ENCODE measurements at regions not wholly inside any gene's neighbourhood (a gene's known extent, or its start where the extent isn't known, plus 50 kb on each side); places are given as distances from the start of the nearest gene placed in this dataset.

DNA sequence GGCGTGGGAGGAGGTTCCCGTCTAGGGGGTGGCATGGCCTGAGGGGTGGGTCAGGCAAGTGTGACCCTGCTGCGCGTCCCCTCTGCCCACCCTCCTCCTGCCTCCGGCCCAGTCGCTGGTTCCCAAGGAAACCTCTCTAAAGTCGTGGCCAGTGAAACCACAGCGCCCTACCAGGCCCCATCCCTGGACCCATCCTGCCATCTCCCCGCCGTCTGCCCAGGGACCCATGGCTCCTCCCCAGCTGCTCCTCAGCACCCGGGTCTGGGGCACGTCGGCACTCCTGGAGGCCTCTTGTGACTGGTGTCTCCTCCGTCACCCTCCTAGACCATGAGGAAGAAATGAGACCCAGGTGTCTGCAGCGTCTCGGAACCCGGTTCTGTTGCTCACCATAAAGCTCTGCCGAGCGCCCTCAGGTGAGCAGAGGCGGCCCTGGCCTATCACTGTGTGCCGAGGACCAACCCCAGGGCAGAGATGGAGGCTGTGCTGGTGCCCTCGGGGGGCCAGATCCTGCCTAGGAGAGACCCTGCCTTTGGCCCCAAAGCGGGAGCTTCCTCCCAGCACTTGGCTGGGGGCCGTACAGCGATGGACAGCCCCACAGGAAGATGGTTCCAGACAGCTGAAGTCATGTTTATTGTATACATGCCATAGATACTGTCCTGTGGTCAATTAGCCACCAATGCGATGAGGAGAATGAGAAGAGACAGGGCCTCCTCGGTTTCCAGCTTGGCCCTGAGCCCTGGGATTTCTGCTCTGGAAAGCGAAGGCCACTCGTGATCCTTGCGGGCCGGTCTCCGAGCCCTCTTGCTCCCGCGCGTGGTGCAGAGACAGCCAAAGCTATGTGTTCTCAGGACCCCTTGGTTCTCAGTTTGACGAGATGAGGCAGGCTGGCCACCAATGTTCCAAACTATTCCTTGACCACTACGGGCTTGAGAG is 222.5 kb upstream of the RTL1 start:
- in situ Hi-C loops (cut with HindIII; ENCODE audit: low pct_ligation_motif_present, low sequenced_read_pairs): no loop called here
- H3K36me3 ChIP-seq (replicated peaks): no peaks in the 10 kb centered on the region
- TF ChIP-seq, protein P1, sequence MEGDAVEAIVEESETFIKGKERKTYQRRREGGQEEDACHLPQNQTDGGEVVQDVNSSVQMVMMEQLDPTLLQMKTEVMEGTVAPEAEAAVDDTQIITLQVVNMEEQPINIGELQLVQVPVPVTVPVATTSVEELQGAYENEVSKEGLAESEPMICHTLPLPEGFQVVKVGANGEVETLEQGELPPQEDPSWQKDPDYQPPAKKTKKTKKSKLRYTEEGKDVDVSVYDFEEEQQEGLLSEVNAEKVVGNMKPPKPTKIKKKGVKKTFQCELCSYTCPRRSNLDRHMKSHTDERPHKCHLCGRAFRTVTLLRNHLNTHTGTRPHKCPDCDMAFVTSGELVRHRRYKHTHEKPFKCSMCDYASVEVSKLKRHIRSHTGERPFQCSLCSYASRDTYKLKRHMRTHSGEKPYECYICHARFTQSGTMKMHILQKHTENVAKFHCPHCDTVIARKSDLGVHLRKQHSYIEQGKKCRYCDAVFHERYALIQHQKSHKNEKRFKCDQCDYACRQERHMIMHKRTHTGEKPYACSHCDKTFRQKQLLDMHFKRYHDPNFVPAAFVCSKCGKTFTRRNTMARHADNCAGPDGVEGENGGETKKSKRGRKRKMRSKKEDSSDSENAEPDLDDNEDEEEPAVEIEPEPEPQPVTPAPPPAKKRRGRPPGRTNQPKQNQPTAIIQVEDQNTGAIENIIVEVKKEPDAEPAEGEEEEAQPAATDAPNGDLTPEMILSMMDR (IDR thresholded peaks at IDR 0.05; ENCODE audit: low read depth, low read length, missing control alignments): no peak
- no peak overlapping the region for H3K27ac ChIP-seq
- no peaks in the 10 kb centered on the region for H3K27me3 ChIP-seq (replicated peaks)
- DNase-seq: no peak
- no peak overlapping the region for H3K4me3 ChIP-seq (ENCODE audit: low read depth, low read length)

DNA sequence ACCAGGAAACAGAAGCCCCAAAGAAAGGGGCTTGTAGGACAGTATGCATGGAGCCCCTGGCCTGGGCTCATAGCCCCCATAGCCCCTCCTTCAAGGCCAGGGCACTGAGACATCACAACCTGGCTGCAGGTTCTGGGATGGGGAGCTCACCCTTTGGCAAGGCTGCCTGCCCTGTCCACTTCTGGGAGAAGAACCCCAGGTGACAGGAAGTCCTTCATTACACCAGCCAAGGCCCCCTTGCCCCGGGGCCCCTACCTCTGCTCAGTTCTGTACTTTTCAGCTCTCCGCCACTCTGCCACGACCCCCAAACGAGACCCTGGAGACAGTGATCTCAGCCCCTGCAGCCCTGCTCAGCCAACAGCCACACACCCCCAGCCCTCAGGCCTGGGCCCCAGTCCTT is 223.2 kb upstream of the RTL1 start:
- in situ Hi-C loops (cut with HindIII; ENCODE audit: low pct_ligation_motif_present, low sequenced_read_pairs): no loop called here
- TF ChIP-seq, protein P1 (IDR thresholded peaks at IDR 0.05; ENCODE audit: low read depth, low read length, missing control alignments): no peak
- no peak overlapping the region for H3K4me3 ChIP-seq (ENCODE audit: low read depth, low read length)
- no peaks in the 10 kb centered on the region for H3K27me3 ChIP-seq (replicated peaks)
- no peak for DNase-seq
- no peaks in the 10 kb centered on the region for H3K36me3 ChIP-seq (replicated peaks)
- H3K27ac ChIP-seq: no peak overlapping the region

DNA sequence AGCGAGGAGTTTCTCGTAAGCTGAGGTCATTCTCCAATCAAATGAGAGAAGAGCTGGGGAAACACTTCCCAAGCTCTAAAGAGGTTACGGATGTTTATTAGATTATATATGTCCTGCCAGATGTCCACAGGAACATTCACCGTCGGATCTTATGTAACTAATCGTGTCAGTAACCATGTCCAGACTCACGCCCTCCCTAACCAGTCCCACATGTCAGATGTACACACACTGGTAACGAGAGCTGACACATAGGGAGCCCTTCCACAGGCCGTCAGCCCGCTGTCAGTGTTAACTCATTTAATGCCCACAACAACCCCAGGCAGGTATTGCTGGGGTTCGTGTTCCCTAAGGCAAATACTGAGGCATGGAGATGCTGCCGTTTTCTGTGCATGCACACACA is 223.7 kb upstream of the RTL1 start:
- Histone ChIP-seq H3K36me3 (replicated peaks) (no peaks in the 10 kb centered on the region), H3K4me3 (ENCODE audit: low read depth, low read length) (no peak overlapping the region), H3K27me3 (replicated peaks) (no peaks in the 10 kb centered on the region), H3K27ac (no peak overlapping the region)
- TF ChIP-seq, protein P1 (IDR thresholded peaks at IDR 0.05; ENCODE audit: low read depth, low read length, missing control alignments): no peak
- no peak for DNase-seq
- in situ Hi-C loops (cut with HindIII; ENCODE audit: low pct_ligation_motif_present, low sequenced_read_pairs): no loop called here

DNA sequence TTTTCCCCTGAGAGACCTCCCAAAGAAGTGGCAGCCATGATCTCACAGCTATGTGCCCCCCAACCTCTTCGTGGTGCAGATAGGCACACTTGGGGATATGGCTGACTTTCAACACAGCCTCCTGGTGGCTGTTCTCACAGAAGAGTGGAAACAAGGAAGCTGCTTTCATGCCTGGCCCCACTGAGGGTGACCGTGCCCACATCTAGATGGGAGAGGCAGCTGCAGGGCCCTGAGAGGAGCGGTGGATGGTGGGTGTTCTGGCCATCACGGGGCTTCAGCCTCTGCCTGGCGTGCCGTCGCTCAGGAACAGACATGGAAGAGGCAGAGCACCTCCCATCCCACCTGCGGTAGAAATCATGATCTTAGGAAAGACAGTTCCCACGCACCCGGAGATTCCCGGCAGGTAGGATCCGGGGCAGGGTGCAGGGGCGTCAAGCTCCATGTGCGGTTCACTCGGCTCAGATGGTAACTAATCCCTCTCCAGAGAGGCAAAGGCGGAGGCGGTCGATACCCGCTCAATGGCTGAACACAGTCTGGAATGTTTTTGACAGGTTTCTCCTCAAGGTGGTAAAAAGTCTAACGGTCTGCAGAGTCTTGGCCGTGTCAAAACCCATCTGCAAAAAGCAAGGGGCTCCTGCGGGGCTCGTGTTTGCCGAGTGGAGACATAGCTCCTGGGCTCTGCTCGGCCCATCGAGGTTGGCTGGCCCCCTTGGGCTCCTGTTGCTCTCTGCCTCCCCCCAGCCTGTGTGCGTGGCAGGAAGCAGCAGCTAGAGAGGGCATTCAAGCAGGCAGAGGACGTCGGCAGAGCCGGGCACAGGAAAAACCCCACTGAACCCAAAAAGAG is 225.2 kb upstream of the RTL1 start:
- in situ Hi-C loops (cut with HindIII; ENCODE audit: low pct_ligation_motif_present, low sequenced_read_pairs): no loop called here
- no peak for DNase-seq
- Histone ChIP-seq H3K27me3 (replicated peaks) (no peaks in the 10 kb centered on the region), H3K4me3 (ENCODE audit: low read depth, low read length) (no peak overlapping the region), H3K36me3 (replicated peaks) (no peaks in the 10 kb centered on the region), H3K27ac (no peak overlapping the region)
- TF ChIP-seq, protein P1 (IDR thresholded peaks at IDR 0.05; ENCODE audit: low read depth, low read length, missing control alignments): no peak

DNA sequence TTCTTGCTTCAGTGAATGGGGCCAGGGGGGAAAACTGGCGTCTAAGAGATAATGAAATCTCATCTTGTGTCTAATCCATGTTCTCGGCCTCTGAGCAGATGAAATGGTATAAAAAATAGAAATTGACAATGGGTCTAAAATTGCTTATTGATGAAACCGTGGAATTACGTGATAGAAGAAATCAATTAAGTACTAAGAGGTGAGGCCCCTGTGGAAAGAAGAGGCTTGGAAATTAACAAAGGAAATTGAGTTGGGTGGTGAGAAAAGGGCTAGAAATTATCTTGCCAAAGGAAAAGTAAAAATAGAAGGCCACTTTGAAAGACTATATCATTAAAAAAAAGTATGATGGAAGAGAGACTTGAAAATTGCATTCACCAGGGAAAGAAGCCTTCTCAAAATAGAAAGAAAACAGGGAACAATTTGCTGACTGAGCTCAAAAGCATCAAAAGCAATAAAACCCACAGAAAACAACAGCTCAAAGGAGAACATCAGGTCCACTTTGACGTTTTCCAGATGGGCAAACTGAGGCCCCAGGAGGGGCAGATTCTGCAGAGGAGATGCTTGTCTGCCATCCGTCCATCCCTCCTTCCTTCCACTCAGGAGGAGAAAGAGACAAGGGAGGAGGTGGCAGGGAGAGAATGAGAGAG is 226.1 kb upstream of the RTL1 start:
- Histone ChIP-seq H3K4me3 (ENCODE audit: low read depth, low read length) (no peak overlapping the region), H3K36me3 (replicated peaks) (no peaks in the 10 kb centered on the region), H3K27me3 (replicated peaks) (no peaks in the 10 kb centered on the region), H3K27ac (no peak overlapping the region)
- in situ Hi-C loops (cut with HindIII; ENCODE audit: low pct_ligation_motif_present, low sequenced_read_pairs): no loop called here
- no peak for DNase-seq
- TF ChIP-seq, protein P1 (IDR thresholded peaks at IDR 0.05; ENCODE audit: low read depth, low read length, missing control alignments): no peak

Data from brain microvascular endothelial cell (primary cell).